Suprapubic skin (tissue), 4 donors: ENCODE measurements at regions not wholly inside any gene's neighbourhood (a gene's known extent, or its start where the extent isn't known, plus 50 kb on each side); places are given as distances from the start of the nearest gene placed in this dataset.

Source experiments
- DNase-seq, 2 donors: peaks; one replicate each; pipeline ENCODE4 v3.0.0-alpha.2; 2019; ENCODE audit warnings: low spot score in 2 of 2
- H3K27ac ChIP-seq: fragments of 200-600 bp; sonication (generic); one replicate; pipeline ENCODE4 v1.5.1; 2019
- H3K27me3 ChIP-seq: fragments of 200-600 bp; sonication (generic); one replicate; pipeline ENCODE4 v1.5.1; 2019
- H3K36me3 ChIP-seq: fragments of 200-600 bp; sonication (generic); one replicate; pipeline ENCODE4 v1.5.1; 2019
- H3K4me1 ChIP-seq: fragments of 200-600 bp; sonication (generic); one replicate; pipeline ENCODE4 v1.5.1; 2019
- H3K4me3 ChIP-seq: fragments of 200-600 bp; sonication (generic); one replicate; pipeline ENCODE4 v1.5.1; 2019; ENCODE audit warnings: mild to moderate bottlenecking
- H3K9me3 ChIP-seq: fragments of 200-600 bp; sonication (generic); one replicate; pipeline ENCODE4 v1.5.1; 2019
- EP300 ChIP-seq: sonication (generic); formaldehyde crosslinking; IDR thresholded peaks from one replicate; pipeline ENCODE4 v1.6.1; 2017; ENCODE audit warnings: antibody characterized with exemption
- POLR2A ChIP-seq, 2 donors: fragments of 450-650 bp; IDR thresholded peaks; one replicate each; pipeline ENCODE4 v1.6.1; 2017; ENCODE audit warnings: antibody characterized with exemption in 2 of 2, mild to moderate bottlenecking in 2 of 2, moderate library complexity in 2 of 2
- POLR2AphosphoS5 ChIP-seq, 3 donors: sonication (generic); formaldehyde crosslinking; IDR thresholded peaks; one replicate each; pipeline ENCODE4 v1.6.1; 2017; ENCODE audit warnings: antibody characterized with exemption in 3 of 3
- WGBS: methylation state at CpG from one replicate; pipeline ENCODE4 v1.1.5; 2018; 5-methylcytosine and 5-hydroxymethylcytosine counted together
- TF ChIP-seq, protein P1 (sequence below), 2 donors: fragments of 200-600 bp in 1 of 2; fragments of 450-650 bp in 1 of 2; sonication (generic) in 1 of 2; IDR thresholded peaks; one replicate each; pipeline ENCODE4 v1.5.1; 2016 to 2019; ENCODE audit warnings: antibody characterized with exemption in 2 of 2, mild to moderate bottlenecking in 1 of 2, moderate library complexity in 1 of 2

DNA sequence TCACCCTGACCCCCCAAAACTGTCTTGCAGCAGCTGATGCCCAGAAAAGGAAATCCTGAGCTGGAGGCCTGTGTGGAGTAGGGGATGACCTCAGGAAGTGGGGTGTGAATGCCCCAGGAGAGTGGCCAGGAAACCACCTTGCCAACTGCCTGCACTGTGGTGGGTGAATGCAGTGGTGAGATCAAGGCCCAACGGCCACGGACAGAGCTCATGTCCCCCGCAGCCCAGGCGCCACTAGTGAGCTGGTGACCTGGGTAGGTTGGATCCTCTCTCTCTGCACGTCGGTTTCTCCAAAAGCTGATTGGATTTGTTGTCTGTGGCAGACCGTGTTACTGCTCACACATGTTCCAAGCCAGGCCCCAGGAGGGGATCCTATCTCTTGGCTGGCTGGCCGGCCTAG is 448.9 kb downstream of the TCERG1L start:
- no peak for DNase-seq
- no peak overlapping the region for H3K4me3 ChIP-seq
- 66% methylated on average over 7 of the region's 8 CpGs for WGBS
- TF ChIP-seq POLR2AphosphoS5 (IDR thresholded peaks at IDR 0.05) (no peak), EP300 (no peak), POLR2A (IDR thresholded peaks at IDR 0.05) (no peak)
- TF ChIP-seq, protein P1, sequence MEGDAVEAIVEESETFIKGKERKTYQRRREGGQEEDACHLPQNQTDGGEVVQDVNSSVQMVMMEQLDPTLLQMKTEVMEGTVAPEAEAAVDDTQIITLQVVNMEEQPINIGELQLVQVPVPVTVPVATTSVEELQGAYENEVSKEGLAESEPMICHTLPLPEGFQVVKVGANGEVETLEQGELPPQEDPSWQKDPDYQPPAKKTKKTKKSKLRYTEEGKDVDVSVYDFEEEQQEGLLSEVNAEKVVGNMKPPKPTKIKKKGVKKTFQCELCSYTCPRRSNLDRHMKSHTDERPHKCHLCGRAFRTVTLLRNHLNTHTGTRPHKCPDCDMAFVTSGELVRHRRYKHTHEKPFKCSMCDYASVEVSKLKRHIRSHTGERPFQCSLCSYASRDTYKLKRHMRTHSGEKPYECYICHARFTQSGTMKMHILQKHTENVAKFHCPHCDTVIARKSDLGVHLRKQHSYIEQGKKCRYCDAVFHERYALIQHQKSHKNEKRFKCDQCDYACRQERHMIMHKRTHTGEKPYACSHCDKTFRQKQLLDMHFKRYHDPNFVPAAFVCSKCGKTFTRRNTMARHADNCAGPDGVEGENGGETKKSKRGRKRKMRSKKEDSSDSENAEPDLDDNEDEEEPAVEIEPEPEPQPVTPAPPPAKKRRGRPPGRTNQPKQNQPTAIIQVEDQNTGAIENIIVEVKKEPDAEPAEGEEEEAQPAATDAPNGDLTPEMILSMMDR (IDR thresholded peaks at IDR 0.05), result no peak
- peaks cover 6% of the 10 kb centered on the region for H3K27me3 ChIP-seq
- H3K27ac ChIP-seq, result no peak overlapping the region
- H3K9me3 ChIP-seq, result no peaks in the 10 kb centered on the region
- H3K4me1 ChIP-seq, result no peaks in the 10 kb centered on the region
- no peaks in the 10 kb centered on the region for H3K36me3 ChIP-seq

DNA sequence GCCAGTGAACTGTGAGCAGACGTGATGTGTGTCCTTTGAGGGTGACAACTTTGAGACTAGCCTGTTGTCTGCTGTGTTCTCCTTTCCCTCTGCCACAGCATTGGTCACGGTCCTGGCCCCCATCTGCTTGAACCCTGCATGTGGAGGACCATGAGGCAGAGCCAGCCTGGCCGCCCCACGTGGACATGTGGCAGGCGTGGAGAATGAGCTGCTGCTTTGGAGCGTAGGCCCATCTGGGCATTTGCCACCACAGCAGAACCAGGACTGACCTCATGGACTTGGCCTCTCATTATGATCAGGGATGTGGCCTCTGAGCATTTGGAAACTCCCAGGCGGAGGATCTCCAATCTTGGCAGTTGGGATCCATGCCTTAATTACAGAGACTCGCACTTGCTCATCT is 448.5 kb downstream of the TCERG1L start:
- DNase-seq, result no peak
- Histone ChIP-seq H3K27me3 (peaks cover 6% of the 10 kb centered on the region), H3K4me3 (no peak overlapping the region), H3K9me3 (no peaks in the 10 kb centered on the region), H3K36me3 (no peaks in the 10 kb centered on the region), H3K27ac (no peak overlapping the region), H3K4me1 (no peaks in the 10 kb centered on the region)
- WGBS, result 80% methylated on average over 5 of the region's 8 CpGs
- TF ChIP-seq, protein P1 (IDR thresholded peaks at IDR 0.05), result no peak
- no peak for TF ChIP-seq EP300
- TF ChIP-seq POLR2AphosphoS5 (IDR thresholded peaks at IDR 0.05), result no peak
- TF ChIP-seq POLR2A (IDR thresholded peaks at IDR 0.05), result no peak

DNA sequence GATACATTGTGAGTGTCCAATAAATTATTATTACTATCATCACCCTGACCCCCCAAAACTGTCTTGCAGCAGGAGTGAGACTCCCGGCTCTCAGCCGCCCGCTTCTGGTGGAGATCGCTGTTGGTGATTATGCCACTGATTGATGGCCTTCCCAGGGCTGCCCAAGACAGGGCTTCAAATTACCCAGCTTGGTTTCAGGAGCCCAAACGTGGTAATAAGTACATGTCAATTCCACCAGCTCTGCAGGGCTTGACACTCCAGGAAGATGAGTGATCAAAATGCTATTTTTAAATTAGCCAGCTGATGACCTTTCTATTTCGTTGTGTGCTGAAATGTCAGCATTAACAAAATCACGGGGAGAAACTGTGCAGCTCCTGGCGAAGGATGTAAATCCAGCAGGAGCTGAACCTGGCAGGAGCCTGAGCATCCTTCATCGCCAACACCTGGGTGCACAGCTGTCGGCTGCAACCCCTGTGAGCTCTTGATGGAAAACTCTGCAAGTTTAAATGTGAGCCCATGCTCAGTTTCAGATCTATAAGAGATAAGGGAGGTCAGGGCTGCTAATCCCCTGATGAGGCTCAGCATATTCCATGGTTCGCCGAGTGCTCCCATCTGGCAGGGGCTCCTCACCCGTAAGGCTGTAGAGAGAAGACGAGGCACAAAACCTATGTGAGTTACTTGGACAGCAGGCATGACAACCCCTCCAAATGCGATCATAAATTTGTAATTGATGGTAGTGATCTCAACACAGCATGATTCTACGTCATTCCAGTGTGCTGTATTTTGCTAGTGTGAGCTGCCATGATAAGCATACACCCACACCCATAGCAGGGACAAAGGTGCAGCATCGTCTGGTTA is 446.3 kb downstream of the TCERG1L start:
- WGBS, result 58% methylated on average over 17 of the region's 17 CpGs
- DNase-seq, result peak in 1 of 2 donors; percentile 38
- H3K9me3 ChIP-seq, result no peaks in the 10 kb centered on the region
- H3K27me3 ChIP-seq, result peaks cover 6% of the 10 kb centered on the region
- no peaks in the 10 kb centered on the region for H3K36me3 ChIP-seq
- no peak overlapping the region for H3K4me3 ChIP-seq
- no peak for TF ChIP-seq POLR2AphosphoS5 (IDR thresholded peaks at IDR 0.05)
- TF ChIP-seq, protein P1 (IDR thresholded peaks at IDR 0.05), result no peak
- TF ChIP-seq POLR2A (IDR thresholded peaks at IDR 0.05), result no peak
- TF ChIP-seq EP300, result no peak
- H3K27ac ChIP-seq, result no peak overlapping the region
- H3K4me1 ChIP-seq, result no peaks in the 10 kb centered on the region

DNA sequence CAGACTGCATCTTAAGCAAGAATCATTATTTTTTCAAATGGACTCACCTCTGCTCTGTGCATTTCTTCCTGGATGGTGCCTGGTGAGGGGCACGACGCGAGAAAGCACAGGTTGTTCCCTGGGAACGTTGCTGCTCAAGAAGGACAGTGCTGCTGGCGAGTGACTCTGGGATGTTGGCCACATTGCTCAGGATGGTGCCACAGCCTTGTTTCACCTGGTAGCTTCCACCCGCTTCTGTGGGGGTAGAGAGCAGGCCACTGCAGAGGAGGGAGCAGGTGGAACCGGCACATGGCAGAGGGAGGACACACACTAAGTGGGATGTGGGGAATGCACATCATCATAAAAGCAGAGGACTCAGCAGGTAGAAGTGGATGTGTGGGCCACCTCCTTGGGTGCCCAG is 444.7 kb downstream of the TCERG1L start:
- H3K27ac ChIP-seq, result no peak overlapping the region
- no peaks in the 10 kb centered on the region for H3K9me3 ChIP-seq
- H3K27me3 ChIP-seq, result peaks cover 6% of the 10 kb centered on the region
- no peaks in the 10 kb centered on the region for H3K4me1 ChIP-seq
- TF ChIP-seq, protein P1 (IDR thresholded peaks at IDR 0.05), result no peak
- TF ChIP-seq EP300, result no peak
- no peak overlapping the region for H3K4me3 ChIP-seq
- no peaks in the 10 kb centered on the region for H3K36me3 ChIP-seq
- peak in 1 of 2 donors; percentile 34 for DNase-seq
- whole genome bisulfite sequencing, result 88% methylated on average over 6 of the region's 7 CpGs

DNA sequence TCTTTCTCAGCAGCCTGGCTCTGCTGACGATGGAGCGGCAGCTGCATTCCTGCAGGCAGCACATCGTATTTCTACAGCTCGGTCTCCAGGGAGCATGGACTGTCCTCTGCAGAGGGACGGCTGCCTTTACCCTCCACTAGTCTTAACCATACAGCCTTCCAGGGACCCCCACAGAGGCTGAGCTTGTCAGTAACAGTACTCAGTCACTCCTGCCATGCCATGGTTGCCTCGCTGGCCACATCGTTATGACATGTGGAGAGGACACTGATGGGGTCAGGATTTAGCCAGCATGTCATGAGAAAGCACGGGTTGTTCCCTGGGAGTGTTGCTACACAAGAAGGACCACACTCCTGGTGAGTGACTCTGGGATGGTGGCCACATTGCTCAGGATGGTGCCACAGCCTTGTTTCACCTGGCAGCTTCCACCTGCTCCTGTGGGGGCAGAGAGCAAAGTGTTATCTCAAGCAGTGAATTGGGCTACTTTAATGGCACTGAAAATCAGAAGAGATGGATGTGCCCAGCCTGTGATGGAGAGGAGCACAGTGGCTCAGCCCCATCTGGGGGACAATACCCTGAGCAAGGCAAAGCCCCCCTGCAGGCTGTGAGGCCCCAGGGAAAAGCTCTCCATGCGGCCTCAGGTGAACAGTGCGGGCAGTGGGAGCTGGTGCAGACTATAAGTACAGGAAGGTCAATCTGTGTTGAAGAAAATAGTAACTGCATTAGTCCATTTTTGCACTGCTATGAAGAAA is 443.9 kb downstream of the TCERG1L start:
- Histone ChIP-seq H3K27me3 (peaks cover 9% of the 10 kb centered on the region), H3K4me3 (no peak overlapping the region), H3K9me3 (no peaks in the 10 kb centered on the region), H3K4me1 (no peaks in the 10 kb centered on the region), H3K27ac (no peak overlapping the region), H3K36me3 (no peaks in the 10 kb centered on the region)
- peak in 1 of 2 donors; percentile 48 for DNase-seq
- WGBS, result 61% methylated on average over 8 of the region's 10 CpGs
- TF ChIP-seq EP300, result no peak
- TF ChIP-seq, protein P1 (IDR thresholded peaks at IDR 0.05), result no peak
- TF ChIP-seq POLR2A (IDR thresholded peaks at IDR 0.05), result no peak
- TF ChIP-seq POLR2AphosphoS5 (IDR thresholded peaks at IDR 0.05), result no peak
